Activated T-cell treated with anti-CD3 and anti-CD28 coated beads for 48 hours (primary cell): ENCODE measurements at regions not wholly inside any gene's neighbourhood (a gene's known extent, or its start where the extent isn't known, plus 50 kb on each side); places are given as distances from the start of the nearest gene placed in this dataset.

ENCODE experiments used
- DNase-seq: peaks from one replicate; pipeline ENCODE4 v3.0.0-alpha.2; 2020; ENCODE audit warnings: low read depth

- DNase-seq = no peak
Observed at GRCh38 chr1:29523576-29523975, 287.3 kb downstream of the PTPRU start.

GRCh38 chr1:29523136-29523535, 286.8 kb downstream of the PTPRU start:
- DNase-seq = no peak

GRCh38 chr1:29521811-29522580, 285.7 kb downstream of the PTPRU start:
- no peak for DNase-seq

- DNase-seq = no peak
Observed at GRCh38 chr1:29521438-29521715, 285.1 kb downstream of the PTPRU start.

GRCh38 chr1:29520571-29521437, 284.5 kb downstream of the PTPRU start:
- no peak for DNase-seq

- DNase-seq = no peak
Observed at GRCh38 chr1:29519788-29520110, 283.4 kb downstream of the PTPRU start.

- no peak for DNase-seq
Observed at GRCh38 chr1:29519108-29519787, 282.9 kb downstream of the PTPRU start.

GRCh38 chr1:29518183-29518835, 282.0 kb downstream of the PTPRU start:
- no peak for DNase-seq

- no peak for DNase-seq
Observed at GRCh38 chr1:29517251-29518086, 281.1 kb downstream of the PTPRU start.

GRCh38 chr1:29516063-29516820, 279.9 kb downstream of the PTPRU start:
- DNase-seq = no peak

GRCh38 chr1:29515170-29515955, 279.0 kb downstream of the PTPRU start:
- DNase-seq = no peak

- no peak for DNase-seq
Observed at GRCh38 chr1:29514361-29515169, 278.2 kb downstream of the PTPRU start.

- DNase-seq = no peak
Observed at GRCh38 chr1:29513357-29513756, 277.0 kb downstream of the PTPRU start.

- DNase-seq = no peak
Observed at GRCh38 chr1:29511436-29511835, 275.1 kb downstream of the PTPRU start.

- DNase-seq = no peak
Observed at GRCh38 chr1:29508458-29509107, 272.3 kb downstream of the PTPRU start.

GRCh38 chr1:29506678-29507225, 270.4 kb downstream of the PTPRU start:
- no peak for DNase-seq

GRCh38 chr1:29505532-29506220, 269.4 kb downstream of the PTPRU start:
- no peak for DNase-seq
